Liver (tissue), 8 donors: ENCODE measurements at regions not wholly inside any gene's neighbourhood (a gene's known extent, or its start where the extent isn't known, plus 50 kb on each side); places are given as distances from the start of the nearest gene placed in this dataset.

Experiments
- DNase-seq: peaks from one replicate; pipeline ENCODE4 v3.0.0-alpha.2; 2017; ENCODE audit warnings: low spot score
- H3K27ac ChIP-seq, 2 donors: one replicate each; pipeline ENCODE4 v1.7.0; 2013; ENCODE audit warnings: inconsistent platforms in 2 of 2, low read length in 2 of 2, control low read depth in 1 of 2, low read depth in 1 of 2, mild to moderate bottlenecking in 1 of 2
- H3K27me3 ChIP-seq, 4 donors: one replicate each; pipeline versions ENCODE4 v1.6.1 to v1.7.0; 2013; ENCODE audit warnings: low read length in 3 of 4, inconsistent platforms in 1 of 4, mild to moderate bottlenecking in 1 of 4, moderate library complexity in 1 of 4; ENCODE audit not compliant: control insufficient read depth in 4 of 4, insufficient read depth in 4 of 4
- H3K36me3 ChIP-seq, 4 donors: one replicate each; pipeline versions ENCODE4 v1.6.1 to v1.7.0; 2013; ENCODE audit warnings: low read length in 3 of 4, mild to moderate bottlenecking in 3 of 4, low read depth in 1 of 4, moderate library complexity in 1 of 4; ENCODE audit not compliant: control insufficient read depth in 4 of 4, insufficient read depth in 3 of 4
- H3K4me1 ChIP-seq, 4 donors: one replicate each; pipeline versions ENCODE4 v1.6.1 to v1.7.0; 2013; ENCODE audit warnings: low read length in 3 of 4, mild to moderate bottlenecking in 3 of 4, moderate library complexity in 1 of 4; ENCODE audit not compliant: control insufficient read depth in 4 of 4, insufficient read depth in 4 of 4
- H3K4me3 ChIP-seq, 3 donors: one replicate each; pipeline versions ENCODE4 v1.6.1 to v1.7.0; 2013; ENCODE audit warnings: low read length in 3 of 3, control low read depth in 1 of 3, low read depth in 1 of 3, mild to moderate bottlenecking in 1 of 3
- H3K9ac ChIP-seq, 2 donors: one replicate each; pipeline ENCODE4 v1.7.0; 2013; ENCODE audit warnings: low read length in 2 of 2, mild to moderate bottlenecking in 2 of 2, moderate library complexity in 2 of 2, control low read depth in 1 of 2, low read depth in 1 of 2
- H3K9me3 ChIP-seq, 4 donors: one replicate each; pipeline versions ENCODE4 v1.6.1 to v1.7.0; 2013; ENCODE audit warnings: low read length in 3 of 4; ENCODE audit not compliant: control insufficient read depth in 4 of 4
- CTCF ChIP-seq: fragments of 150-350 bp; IDR thresholded peaks from 2 replicates; pipeline ENCODE4 v1.5.1; 2017; ENCODE audit warnings: improper control_type of control experiment, low read depth, low read length; ENCODE audit not compliant: missing input control
- EGR1 ChIP-seq, 2 donors: IDR thresholded peaks; 2 replicates each; pipeline ENCODE4 v1.6.1; 2016 to 2018; ENCODE audit warnings: antibody characterized with exemption in 2 of 2, low read depth in 2 of 2
- FOXA1 ChIP-seq: IDR thresholded peaks from 2 replicates; pipeline ENCODE4 v1.6.1; 2016; ENCODE audit warnings: antibody characterized with exemption
- FOXA2 ChIP-seq: IDR thresholded peaks from 2 replicates; pipeline ENCODE4 v1.6.1; 2016; ENCODE audit warnings: antibody characterized with exemption
- GABPA ChIP-seq, 2 donors: IDR thresholded peaks in 1 of 2; conservative IDR thresholded peaks in 1 of 2; 2 replicates each; pipeline ENCODE4 v1.6.1; 2016; ENCODE audit warnings: antibody characterized with exemption in 2 of 2, mild to moderate bottlenecking in 1 of 2, moderate library complexity in 1 of 2
- HNF4A ChIP-seq, 2 donors: conservative IDR thresholded peaks; 2 replicates each; pipeline ENCODE4 v1.6.1; 2016; ENCODE audit warnings: antibody characterized with exemption in 2 of 2, mild to moderate bottlenecking in 2 of 2
- HNF4G ChIP-seq: IDR thresholded peaks from 2 replicates; pipeline ENCODE4 v1.6.1; 2016; ENCODE audit warnings: antibody characterized with exemption
- JUND ChIP-seq, 2 donors: IDR thresholded peaks; 2 replicates each; pipeline ENCODE4 v1.6.1; 2016; ENCODE audit warnings: antibody characterized with exemption in 2 of 2
- NR2F2 ChIP-seq: IDR thresholded peaks from 2 replicates; pipeline ENCODE4 v1.6.1; 2016; ENCODE audit warnings: antibody characterized with exemption
- RAD21 ChIP-seq, 2 donors: IDR thresholded peaks; 2 replicates each; pipeline ENCODE4 v1.6.1; 2016; ENCODE audit warnings: antibody characterized with exemption in 2 of 2, mild to moderate bottlenecking in 2 of 2
- REST ChIP-seq: IDR thresholded peaks from 2 replicates; pipeline ENCODE4 v1.6.1; 2016; ENCODE audit warnings: antibody characterized with exemption, mild to moderate bottlenecking
- RXRA ChIP-seq, 2 donors: IDR thresholded peaks; 2 replicates each; pipeline ENCODE4 v1.6.1; 2017 to 2018; ENCODE audit warnings: antibody characterized with exemption in 2 of 2, mild to moderate bottlenecking in 1 of 2
- SP1 ChIP-seq: IDR thresholded peaks from 2 replicates; pipeline ENCODE4 v1.6.1; 2018; ENCODE audit warnings: antibody characterized with exemption, mild to moderate bottlenecking
- TAF1 ChIP-seq: conservative IDR thresholded peaks from 2 replicates; pipeline ENCODE4 v1.6.1; 2016; ENCODE audit warnings: antibody characterized with exemption, mild to moderate bottlenecking
- YY1 ChIP-seq: IDR thresholded peaks from 2 replicates; pipeline ENCODE4 v1.6.1; 2016; ENCODE audit warnings: antibody characterized with exemption, mild to moderate bottlenecking
- WGBS: extraction: QIAGEN DNeasy Blood & Tissue Kit; methylation state at CpG from one replicate; pipeline ENCODE4 v1.1.7; 2013; 5-methylcytosine and 5-hydroxymethylcytosine counted together
- TF ChIP-seq, protein P1 (sequence below): IDR thresholded peaks from 2 replicates; pipeline ENCODE4 v1.6.1; 2016; ENCODE audit warnings: antibody characterized with exemption
- TF ChIP-seq, protein P2 (sequence below): IDR thresholded peaks from 2 replicates; pipeline ENCODE4 v1.6.1; 2016; ENCODE audit warnings: antibody characterized with exemption
- TF ChIP-seq, protein P3 (sequence below): IDR thresholded peaks from 2 replicates; pipeline ENCODE4 v1.6.1; 2016; ENCODE audit warnings: antibody characterized with exemption
- donor health status: healthy.
- donor health status: healthy.
- donor health status: healthy.
- donor health status: healthy.
- donor health status: healthy.

DNA sequence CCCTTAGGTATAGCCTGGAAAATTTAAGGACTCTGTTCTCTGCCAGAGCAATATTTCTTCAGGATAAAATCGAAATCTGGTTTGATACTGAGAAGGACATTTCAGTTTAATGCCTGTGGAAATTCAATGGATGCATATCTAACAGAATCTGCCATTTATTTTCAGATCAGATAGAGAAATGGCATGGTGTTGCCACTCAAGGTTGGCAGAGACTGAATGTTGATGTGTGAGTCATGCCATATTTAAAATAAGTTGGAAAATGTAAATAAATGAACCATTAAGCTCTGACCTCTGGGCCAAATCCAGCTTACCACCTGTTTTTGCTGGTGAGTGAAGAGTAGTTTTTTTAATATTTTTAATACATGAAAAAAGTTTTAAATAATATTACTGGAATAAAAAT, 594.6 kb downstream of the DOK5 start:
- peaks cover 0 to 10% (median 0%) of the 10 kb centered on the region in 4 donors for H3K9me3 ChIP-seq
- TF ChIP-seq EGR1 (IDR thresholded peaks at IDR 0.05; ENCODE audit: low read depth in 2 of 2) (no peak), GABPA (IDR thresholded peaks at IDR 0.05 in 1 of 2, conservative IDR thresholded peaks at IDR 0.05 in 1 of 2) (no peak), HNF4A (conservative IDR thresholded peaks at IDR 0.05) (no peak), TAF1 (no peak), JUND (IDR thresholded peaks at IDR 0.05) (no peak), YY1 (no peak), RXRA (IDR thresholded peaks at IDR 0.05) (no peak), HNF4G (no peak)
- TF ChIP-seq, protein P1, sequence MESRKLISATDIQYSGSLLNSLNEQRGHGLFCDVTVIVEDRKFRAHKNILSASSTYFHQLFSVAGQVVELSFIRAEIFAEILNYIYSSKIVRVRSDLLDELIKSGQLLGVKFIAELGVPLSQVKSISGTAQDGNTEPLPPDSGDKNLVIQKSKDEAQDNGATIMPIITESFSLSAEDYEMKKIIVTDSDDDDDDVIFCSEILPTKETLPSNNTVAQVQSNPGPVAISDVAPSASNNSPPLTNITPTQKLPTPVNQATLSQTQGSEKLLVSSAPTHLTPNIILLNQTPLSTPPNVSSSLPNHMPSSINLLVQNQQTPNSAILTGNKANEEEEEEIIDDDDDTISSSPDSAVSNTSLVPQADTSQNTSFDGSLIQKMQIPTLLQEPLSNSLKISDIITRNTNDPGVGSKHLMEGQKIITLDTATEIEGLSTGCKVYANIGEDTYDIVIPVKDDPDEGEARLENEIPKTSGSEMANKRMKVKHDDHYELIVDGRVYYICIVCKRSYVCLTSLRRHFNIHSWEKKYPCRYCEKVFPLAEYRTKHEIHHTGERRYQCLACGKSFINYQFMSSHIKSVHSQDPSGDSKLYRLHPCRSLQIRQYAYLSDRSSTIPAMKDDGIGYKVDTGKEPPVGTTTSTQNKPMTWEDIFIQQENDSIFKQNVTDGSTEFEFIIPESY = no peak
- H3K4me3 ChIP-seq = no peak overlapping the region
- no peak for DNase-seq
- no peaks in the 10 kb centered on the region for H3K27me3 ChIP-seq
- WGBS = 30% methylated on average over 1 of the region's 1 CpG
- no peak overlapping the region for H3K9ac ChIP-seq
- no peaks in the 10 kb centered on the region for H3K36me3 ChIP-seq
- no peak overlapping the region for H3K27ac ChIP-seq
- no peaks in the 10 kb centered on the region for H3K4me1 ChIP-seq

DNA sequence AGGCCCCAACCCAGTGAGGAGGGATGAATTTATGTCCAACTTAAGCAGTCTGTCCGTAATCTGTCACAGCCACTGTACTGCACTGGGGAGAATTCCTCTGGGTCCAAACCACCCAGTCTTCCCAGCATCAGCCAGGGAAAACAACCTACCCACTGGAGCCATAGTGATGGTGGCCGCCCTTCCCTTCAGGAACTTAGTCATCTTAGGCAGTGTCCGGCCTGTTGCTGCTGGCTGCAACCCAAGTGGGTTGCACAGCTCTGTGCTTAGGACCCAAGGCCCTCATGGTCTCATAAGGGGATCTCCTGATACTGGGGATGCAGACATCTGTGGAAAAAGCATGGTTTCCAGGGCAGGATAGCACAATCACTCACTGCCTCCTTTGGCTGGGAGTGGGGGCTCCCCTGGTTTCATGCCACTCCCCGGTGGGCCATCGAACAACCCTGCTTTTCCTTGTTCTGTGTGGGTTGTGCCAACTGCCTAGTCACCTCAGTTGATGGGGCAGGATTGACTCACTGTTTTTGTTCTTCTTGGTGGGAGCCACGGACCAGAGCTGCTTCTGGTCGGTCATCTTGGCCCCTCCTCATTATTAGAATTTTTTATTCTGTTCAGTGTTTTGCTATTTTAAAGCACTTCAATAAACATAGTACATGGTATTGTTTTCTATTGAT, 591.9 kb downstream of the DOK5 start:
- Histone ChIP-seq H3K9ac (no peak overlapping the region), H3K36me3 (no peaks in the 10 kb centered on the region), H3K9me3 (peaks cover 0 to 3% (median under 1%) of the 10 kb centered on the region in 4 donors), H3K4me1 (no peaks in the 10 kb centered on the region), H3K4me3 (no peak overlapping the region), H3K27ac (no peak overlapping the region), H3K27me3 (peaks cover 0 to 3% (median 0%) of the 10 kb centered on the region in 4 donors)
- 81% methylated on average over 7 of the region's 7 CpGs for WGBS
- TF ChIP-seq CTCF (no peak), HNF4A (conservative IDR thresholded peaks at IDR 0.05) (no peak), JUND (IDR thresholded peaks at IDR 0.05) (no peak), RAD21 (IDR thresholded peaks at IDR 0.05) (no peak), FOXA1 (no peak), EGR1 (IDR thresholded peaks at IDR 0.05; ENCODE audit: low read depth in 2 of 2) (no peak), FOXA2 (no peak), SP1 (no peak), TAF1 (no peak), YY1 (no peak), NR2F2 (no peak), HNF4G (no peak), REST (no peak), GABPA (IDR thresholded peaks at IDR 0.05 in 1 of 2, conservative IDR thresholded peaks at IDR 0.05 in 1 of 2) (no peak)
- TF ChIP-seq, protein P2, sequence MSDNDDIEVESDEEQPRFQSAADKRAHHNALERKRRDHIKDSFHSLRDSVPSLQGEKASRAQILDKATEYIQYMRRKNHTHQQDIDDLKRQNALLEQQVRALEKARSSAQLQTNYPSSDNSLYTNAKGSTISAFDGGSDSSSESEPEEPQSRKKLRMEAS = no peak
- TF ChIP-seq, protein P1 = no peak
- TF ChIP-seq, protein P3, sequence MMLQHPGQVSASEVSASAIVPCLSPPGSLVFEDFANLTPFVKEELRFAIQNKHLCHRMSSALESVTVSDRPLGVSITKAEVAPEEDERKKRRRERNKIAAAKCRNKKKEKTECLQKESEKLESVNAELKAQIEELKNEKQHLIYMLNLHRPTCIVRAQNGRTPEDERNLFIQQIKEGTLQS = no peak
- DNase-seq = no peak
